Activated T-helper 1 cell treated with anti-CD3 and anti-CD28 coated beads, Interleukin-2, amount 50 U/mL, for 16 hours (primary cell): ENCODE measurements at regions not wholly inside any gene's neighbourhood (a gene's known extent, or its start where the extent isn't known, plus 50 kb on each side); places are given as distances from the start of the nearest gene placed in this dataset.
"Not testable (repeated sequence)": the region's sequence is repeated elsewhere in the genome, so short reads cannot be mapped to it uniquely, and the experiment has no call there.

Experiments
- DNase-seq, 2 donors: peaks; one replicate each; pipeline ENCODE4 v3.0.0-alpha.2; 2020; ENCODE audit warnings: low read depth in 1 of 2, low spot score in 1 of 2

DNA sequence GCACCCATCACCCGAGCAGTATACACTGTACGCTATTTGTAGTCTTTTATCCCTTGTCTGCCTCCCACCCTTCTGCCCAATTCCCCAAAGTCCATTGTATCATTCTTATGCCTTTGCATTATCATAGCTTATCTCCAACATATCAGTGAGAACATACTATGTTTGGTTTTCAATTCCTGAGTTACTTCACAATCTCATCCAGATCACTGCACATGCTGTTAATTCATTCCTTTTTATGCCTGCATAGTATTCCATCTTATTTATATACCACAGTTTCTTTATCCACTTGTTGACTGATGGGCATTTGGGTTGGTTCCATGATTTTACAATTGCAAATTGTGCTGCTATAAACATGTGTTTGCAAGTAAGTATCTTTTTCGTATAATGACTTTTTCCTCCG is 564.7 kb upstream of the NECTIN3 start:
- no peak for DNase-seq

DNA sequence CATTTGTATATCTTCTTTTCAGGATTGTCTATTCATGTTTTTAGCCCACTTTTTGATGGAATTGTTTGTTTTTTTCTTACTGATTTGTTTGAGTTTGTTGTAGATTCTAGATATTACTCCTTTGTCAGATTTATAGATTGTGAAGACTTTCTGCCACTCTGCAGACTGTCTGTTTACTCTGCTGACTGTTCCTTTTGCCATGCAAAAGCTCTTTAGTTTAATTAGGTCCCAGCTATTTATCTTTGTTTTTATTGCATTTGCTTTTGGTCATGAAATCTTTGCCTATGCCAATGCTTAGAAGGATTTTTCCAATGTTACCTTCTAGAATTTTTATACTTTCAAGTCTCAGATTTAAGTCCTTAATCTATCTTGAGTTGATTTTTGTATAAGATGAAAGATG is 564.0 kb upstream of the NECTIN3 start:
- DNase-seq, result not testable (repeated sequence)

DNA sequence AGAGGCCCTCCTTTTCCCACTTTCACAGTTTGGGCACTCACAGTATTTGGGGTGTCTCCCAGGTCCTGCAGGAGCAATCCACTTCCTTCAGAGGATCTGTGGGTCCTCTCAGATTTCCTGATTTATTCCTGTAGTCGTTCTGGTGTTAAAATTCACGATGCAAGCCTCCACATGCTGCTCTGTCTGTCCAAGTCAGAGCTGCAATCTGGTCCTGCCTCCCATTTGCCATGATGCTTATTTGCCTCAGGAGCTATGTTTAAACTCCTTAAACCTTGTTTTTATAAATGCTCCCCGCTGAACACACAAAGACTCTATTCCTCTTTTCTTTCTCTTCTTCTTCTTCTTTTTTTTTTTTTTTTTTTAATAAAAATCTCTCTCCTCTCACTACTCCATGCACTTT is 558.7 kb upstream of the NECTIN3 start:
- no peak for DNase-seq

DNA sequence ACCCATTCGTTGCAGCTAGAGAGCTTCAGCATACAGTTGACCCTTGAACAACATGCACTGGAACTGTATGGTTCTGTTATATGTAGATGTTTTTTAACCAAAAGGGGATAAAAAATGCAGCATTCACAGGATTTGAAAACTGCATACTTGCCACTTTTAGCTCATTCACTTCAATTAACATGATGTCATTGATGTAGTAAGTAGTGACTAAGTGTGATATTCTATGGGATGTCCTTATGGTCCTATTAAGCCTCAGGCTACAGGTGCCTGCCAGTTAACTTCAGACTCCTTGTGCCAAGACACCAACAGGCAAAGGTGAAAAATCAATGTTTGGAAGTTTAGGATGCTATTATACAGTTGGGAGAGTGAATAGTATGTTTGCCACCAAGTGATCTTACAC is 553.6 kb upstream of the NECTIN3 start:
- no peak for DNase-seq

DNA sequence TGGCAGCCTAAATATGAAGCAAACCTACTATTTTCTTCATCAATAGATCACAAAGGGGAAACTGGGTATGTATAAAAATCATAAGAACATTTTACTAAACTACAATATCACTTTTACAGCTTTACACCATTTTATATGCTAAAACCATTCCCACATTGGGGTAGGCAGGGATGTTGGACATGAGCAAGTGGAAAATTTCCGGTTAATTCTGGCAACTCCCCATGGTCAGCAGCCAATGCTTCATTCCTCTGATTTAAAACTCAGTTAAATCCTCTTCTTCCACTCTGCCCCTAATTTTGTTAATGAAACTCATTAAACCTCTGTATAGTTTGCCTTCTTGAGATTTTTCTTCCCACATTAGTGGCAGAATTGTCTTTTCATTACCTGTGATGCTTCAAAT is 552.5 kb upstream of the NECTIN3 start:
- DNase-seq, result no peak

DNA sequence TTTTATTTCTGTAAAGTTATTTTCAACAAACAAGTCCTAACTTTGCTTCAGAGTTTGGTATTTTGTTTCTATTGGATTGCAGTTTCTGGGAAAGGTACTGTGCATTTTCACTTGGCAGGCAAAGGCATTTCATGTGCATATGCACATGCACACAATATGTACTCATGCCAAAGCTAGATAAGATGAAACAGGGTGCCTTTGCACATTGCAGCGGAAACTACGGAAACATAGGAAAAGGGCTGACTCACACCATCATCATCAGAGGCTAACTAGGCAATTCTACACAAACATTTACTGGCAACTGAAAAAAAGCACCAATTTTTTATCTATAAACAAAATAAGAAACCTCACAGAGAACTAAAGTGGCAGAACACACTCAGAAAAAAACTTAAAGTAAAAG is 550.6 kb upstream of the NECTIN3 start:
- DNase-seq, result no peak

DNA sequence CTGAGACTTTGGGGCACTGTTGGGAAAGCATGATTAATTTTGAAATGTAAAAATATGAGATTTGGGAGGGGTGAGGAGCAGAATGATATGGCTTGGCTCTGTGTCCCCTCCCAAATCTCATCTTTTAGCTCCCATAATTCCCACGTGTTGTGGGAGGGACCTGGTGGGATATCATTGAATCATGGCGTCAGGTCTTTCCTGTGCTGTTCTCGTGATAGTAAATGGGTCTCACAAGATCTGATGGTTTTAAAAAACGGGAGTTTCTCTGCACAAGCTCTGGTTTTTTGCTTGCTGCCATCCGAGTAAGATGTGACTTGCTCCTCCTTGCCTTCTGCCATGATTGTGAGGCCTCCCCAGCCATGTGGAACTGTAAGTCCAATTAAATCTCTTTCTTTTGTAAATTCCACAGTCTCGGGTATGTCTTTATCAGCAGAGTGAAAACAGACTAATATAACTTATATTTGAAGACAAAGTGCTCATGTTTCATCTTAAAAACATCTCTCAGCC is 546.0 kb upstream of the NECTIN3 start:
- DNase-seq, result not testable (repeated sequence)

DNA sequence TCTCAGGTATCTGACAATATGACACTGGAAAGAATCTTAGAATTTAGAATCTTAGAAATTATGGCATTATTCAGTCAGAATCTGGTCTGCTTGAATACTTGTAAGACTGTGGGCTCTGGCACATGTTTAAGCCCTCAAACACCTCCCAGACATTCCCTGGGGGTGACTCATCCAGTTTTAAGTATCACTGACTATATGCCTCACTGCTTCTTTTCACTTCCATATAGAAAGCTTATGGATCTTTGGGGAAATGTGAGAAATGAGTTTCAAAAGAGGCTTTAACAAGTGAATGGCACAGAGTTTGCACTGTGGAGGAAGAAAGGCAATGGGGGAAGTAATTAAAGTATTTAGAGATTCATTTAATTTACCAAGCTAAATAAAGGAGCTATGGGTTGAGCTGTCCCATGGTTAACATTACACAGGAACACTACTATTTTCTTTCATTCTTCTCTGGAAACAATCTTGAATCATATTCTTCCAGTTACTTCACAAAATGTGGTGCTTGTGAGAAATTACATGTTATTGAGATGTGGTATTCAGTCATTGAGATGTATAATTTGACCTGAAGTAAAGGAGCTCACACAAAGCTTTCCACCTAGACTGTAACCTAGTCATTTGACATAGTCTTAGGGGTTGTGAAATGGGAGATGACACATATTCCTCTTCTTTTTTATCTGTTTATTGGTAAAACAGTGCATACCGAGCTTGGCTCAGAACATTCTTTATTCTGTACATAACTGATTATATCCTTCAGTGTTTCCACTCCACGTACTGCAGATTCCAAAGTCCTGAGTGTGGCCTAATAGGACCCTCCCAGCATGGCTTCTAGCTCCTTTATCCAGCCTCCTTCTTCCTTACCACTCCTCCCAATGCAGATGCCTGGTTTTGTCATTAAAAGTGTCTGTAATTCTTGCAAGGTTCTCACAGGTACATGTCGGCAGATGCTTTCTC is 544.6 kb upstream of the NECTIN3 start:
- no peak for DNase-seq

DNA sequence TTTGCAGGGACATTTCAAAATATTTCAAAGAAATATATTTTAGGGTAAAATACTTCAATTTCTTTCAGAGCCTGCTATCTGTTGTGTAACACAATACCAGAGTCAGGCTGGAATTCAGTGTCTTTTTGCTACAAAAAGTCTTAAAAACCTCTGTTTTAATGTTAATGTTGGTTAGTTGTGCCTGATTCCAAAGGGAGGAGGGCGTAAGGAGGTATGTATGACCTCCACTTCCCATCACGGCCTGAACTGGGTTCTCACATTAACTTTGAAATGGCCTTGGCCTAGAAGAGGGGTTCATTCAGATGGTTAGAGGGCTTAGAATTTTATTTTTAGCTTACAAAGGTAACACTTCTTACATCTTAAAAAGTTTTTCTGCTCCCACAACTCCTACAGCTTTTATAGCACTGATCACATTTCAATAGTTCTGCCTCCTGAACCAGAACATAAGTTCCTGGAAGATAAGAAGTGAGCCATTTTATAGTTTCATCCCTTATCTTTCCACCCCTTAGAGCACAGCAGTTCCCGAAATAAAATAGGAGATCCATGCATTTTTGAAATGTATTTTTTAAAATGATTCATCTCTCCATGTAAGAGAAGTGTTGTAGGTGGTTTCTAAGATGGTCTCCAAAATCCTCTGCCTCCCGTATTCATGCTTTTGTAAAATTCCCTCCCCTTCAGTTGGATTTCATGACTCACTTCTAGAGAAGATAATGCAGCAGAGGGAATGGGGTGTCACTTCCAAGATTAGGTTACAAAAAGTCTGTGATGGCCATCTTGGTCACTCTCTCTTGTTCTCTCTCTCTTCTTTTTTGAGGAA is 543.1 kb upstream of the NECTIN3 start:
- no peak for DNase-seq

DNA sequence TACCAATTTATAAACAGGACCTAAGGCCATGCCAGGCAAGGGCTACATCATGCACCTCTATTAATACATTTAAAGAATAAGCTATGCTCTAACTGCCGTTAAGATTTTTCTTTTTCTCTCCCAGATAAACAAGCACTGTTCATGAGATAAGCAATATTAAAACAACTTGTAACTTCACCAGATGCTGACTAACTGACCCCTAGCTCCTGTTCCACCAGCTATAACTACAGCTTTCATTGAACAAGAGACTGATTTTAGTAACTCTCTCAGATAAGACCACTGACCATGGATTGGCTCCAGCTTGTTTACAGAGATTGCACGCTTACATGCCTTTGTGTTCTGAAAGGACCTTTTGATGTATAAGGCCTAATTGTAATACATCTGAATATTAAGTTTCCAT is 540.7 kb upstream of the NECTIN3 start:
- no peak for DNase-seq

DNA sequence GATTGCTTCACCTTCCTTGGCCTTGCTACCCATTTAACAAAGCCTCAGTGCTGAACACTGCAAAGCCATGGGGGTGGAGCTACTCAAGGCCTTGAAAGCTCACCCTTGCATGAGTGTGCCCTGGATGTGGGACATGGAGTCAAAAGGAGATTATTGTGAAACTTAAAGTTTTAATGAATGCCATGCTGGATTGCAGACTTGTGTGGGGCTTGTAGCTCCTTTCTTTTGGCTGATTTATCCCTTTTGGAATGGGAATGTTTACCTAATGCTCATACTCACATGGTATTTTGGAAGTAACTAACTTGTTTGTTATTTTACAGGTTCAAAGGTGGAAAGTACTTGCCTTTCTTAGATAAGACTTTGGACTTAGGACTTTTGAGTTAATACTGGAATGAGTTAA is 538.5 kb upstream of the NECTIN3 start:
- DNase-seq, result no peak

DNA sequence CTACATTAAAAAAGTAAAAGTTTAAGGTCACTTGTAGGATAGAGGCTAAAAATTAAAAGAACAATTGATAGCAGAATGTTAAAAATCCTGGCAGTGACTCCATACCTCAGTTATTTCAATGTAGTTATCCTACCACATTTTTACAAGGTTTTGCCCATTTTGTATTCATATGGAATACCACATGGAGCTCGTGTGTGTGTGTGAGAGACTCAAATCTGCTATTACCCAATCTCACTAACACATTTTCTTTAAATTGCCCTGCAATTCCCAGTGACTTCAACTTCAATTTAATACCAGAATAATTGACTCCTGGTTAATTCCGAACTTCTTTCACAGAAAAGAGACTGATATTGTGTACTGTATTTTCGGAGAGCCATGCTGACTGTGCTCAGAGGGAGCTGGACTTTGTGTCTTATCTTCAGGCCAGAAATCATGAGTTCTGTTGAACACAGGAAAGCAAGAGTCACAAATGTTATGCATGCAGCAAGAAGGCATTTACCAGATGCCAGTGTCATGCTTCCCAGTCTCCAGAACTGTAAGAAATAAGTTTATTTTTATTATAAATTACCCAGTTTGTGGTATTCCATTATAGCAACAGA is 529.0 kb upstream of the NECTIN3 start:
- DNase-seq, result no peak

DNA sequence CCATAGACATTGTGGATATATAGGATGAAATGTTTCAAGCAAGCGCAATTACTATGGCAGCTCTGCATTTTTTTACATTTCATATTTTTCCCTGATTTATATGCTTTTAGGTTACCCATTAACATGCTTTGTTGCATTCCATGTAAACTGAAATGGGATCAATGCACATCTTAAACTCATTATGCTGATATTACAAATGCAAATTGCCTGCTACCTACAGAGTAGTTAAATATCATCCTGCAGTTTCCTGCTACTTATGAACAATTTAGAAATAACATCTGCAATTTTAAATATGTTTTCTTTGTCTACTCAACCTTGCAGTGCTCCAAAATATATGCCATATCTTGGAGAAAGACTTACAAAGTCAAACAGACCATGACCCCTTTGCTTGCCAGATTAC is 526.9 kb upstream of the NECTIN3 start:
- no peak for DNase-seq

DNA sequence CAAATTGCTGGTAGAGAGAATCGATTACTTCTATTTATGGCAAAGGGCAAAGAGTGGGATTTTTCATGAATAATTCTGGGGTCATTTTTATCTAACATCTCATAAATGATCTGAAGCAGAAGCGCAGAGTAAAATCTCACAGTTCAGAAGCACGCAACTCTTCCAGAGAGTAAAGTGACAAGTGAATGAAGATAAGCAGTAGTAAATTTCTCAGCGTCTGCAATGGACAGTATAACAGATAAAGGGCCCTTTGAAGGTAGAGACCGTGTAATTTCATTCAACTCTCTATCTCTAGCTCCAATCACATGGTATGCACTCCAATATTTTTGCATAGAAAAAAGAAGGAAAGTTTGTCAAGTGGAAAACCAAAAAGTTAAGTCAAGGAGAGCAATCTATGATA is 521.1 kb upstream of the NECTIN3 start:
- no peak for DNase-seq

DNA sequence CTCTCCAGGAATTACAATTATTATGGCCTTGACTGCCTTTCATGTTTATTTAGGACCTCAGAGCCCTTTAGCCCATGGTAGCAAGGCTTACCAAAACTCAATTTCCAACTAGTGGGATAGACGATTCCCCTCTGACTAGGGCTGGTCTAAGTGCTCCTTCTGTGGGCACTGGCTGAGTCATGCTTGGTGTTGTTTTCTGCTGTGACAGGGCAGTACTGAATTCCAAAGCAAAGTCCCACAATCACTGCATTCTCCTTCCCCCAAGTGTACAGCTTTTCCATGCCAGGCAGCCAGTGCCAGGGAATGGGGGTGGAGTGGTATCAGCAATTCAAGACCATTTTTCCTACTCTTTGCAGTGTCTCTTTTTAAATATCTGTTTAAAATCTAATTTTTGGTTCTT is 509.0 kb upstream of the NECTIN3 start:
- no peak for DNase-seq

DNA sequence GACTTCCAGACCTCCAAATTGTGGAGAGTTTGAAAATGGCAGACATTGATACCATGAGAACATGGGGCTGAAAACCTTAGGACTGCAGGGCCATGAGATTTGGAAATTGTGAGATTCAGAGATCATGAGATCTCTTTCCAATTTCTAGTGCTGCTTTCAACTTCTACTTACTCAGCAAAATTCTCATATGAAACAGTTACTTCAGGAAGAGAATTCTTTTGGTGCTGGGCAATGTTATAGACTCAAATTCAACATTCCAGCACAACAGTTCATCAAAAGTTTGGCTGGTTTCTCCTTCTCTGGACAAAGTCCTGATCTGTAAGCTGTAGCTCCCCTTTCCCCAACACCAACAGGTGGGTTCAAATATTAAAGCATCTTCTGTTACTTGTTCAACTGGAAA is 506.9 kb upstream of the NECTIN3 start:
- DNase-seq, result no peak

DNA sequence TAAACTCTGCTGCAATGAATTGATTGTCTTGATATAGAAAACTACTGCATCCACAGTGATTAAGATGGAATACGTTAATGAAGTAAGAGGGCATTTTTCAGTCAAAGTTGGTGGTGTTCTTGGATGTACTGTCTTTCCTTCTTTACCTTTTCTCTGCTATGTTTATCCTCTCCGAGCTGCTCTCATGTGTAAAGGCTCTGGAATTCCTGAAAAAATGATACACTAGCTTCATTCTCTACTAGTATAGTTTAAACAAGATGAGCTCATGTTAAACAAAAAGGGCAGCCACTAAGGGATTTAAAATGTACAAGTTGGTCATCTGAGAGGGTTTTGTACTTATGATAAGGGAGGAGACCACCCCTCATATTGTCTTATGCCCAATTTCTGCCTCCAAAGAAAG is 504.6 kb upstream of the NECTIN3 start:
- DNase-seq, result no peak

DNA sequence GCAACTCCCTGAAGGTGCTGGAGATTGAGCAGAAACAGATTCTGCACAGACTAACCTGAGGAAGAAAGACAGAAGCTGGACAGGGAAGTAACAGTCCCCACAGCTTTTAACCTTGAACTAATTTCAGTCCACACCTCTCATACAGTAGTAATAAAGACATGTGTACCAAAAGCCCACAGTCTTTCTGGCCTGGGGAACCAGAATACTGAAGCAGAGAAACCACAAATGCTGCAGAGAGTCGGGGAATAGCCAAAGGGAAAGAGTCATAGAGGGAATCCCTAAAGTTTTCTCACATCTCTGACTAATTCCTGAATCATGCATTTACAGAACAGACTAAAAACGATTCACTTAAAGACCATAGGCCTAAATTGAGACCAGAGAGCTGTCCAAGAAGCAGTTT is 503.4 kb upstream of the NECTIN3 start:
- no peak for DNase-seq

DNA sequence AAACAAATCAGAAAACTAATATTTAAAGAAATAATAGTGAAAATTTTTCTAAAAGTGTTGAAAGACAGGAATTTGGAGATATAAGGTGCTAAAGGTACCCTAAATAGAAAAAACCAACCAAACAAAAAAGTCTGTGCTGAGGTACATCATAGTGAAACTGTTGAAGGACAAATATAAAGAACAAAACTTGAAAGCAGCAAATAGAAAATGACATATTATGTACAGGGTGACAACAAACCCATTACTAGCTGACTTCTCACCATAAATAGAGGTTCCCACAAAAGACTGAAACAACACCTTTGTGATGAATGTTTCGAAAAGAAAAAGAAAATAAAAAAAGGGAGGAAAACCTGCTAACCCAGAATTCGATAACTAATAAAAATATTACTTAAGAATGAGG is 502.5 kb upstream of the NECTIN3 start:
- no peak for DNase-seq

DNA sequence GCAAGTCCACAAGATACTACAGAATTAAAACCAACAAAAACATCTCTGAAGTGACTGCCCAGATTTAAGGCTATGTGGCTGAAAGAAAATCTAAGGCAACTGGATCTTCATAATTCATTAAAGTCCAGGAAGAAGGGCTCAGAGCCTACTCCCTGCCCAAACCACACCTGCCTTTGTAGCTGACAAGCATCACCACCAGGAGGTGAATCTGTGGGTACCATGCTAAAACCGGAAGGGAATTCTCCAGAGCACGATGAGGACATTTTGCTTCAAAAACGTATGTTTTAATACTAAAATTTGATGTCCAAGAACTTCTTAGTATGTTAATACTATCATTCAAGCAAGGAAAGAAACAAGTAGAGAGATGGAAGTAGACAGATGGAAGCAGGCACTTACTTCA is 495.9 kb upstream of the NECTIN3 start:
- no peak for DNase-seq

DNA sequence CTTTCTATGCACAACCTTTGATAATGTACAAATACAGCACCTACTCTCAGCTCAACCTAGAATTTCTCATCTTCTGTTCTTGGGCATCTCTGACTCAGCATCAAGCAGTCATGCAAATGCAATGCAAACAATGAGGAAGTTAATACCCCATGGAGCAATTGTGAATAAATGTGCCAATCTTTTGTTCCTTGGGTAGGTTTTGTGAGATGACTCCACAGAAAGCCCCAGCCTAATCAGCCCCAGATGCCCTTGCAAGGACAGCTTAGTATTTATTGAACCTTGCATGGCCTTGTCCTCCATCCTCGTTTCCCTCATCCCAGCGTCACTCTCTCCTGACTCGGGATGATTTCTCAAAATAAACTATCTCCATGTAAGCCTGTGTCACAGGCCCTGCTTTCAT is 494.7 kb upstream of the NECTIN3 start:
- no peak for DNase-seq

DNA sequence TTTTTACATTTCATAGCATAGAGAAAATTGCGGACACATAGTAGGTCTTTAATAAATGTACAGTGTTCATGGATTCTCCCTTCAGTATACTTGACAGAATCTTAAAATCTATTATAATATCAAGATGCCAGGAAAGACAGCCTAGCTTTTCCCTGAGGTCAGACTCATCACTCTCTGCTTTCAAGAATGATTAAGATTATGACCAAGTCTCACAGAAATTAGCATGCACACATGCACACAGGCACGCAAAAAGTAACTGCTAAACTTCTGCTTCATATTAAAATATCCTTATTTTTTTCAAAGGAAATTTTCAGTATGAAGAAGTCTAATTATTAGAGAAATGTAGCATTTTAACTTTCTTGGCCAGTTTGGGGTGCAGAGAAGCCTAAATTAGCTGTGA is 493.8 kb upstream of the NECTIN3 start:
- no peak for DNase-seq
